ENCODE measurements at regions not wholly inside any gene's neighbourhood (a gene's known extent, or its start where the extent isn't known, plus 50 kb on each side); places are given as distances from the start of the nearest gene placed in this dataset.

GRCh38 chr4:156692016-156692415 lies 279.6 kb downstream of the PDGFC start:
- Histone ChIP-seq H3K36me3 (no peaks in the 10 kb centered on the region), H3K4me3 (no peak overlapping the region), H3K9ac (ENCODE audit: low read depth in 2 of 2, low read length in 2 of 2) (no peak overlapping the region), H3K9me3 (no peaks in the 10 kb centered on the region), H3K27me3 (no peaks in the 10 kb centered on the region), H3K4me1 (no peaks in the 10 kb centered on the region), H3K27ac (no peak overlapping the region)
- no peak for DNase-seq
- TF ChIP-seq, protein P1, sequence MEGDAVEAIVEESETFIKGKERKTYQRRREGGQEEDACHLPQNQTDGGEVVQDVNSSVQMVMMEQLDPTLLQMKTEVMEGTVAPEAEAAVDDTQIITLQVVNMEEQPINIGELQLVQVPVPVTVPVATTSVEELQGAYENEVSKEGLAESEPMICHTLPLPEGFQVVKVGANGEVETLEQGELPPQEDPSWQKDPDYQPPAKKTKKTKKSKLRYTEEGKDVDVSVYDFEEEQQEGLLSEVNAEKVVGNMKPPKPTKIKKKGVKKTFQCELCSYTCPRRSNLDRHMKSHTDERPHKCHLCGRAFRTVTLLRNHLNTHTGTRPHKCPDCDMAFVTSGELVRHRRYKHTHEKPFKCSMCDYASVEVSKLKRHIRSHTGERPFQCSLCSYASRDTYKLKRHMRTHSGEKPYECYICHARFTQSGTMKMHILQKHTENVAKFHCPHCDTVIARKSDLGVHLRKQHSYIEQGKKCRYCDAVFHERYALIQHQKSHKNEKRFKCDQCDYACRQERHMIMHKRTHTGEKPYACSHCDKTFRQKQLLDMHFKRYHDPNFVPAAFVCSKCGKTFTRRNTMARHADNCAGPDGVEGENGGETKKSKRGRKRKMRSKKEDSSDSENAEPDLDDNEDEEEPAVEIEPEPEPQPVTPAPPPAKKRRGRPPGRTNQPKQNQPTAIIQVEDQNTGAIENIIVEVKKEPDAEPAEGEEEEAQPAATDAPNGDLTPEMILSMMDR (IDR thresholded peaks at IDR 0.05), result no peak
- intact Hi-C loops (cut with DNase I), result no loop called here

DNA sequence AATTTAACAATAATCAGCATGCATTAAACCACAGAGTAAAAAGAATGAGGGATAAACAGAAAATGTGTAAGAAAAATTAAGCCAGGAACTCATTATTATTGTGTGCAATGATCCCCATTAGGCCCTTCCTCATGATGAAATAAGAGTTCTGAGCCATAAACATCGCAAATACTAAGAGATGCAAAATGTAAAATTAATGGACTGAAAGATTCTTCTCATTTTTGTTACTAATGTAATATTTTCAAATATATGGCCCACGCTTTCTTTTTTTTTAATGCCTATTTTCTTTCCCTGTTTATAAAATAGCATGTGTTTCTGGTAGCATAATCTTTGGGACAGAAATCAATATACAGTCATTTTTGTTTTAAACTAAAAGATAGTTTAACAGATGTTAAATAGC lies 281.0 kb downstream of the PDGFC start:
- Histone ChIP-seq H3K36me3 (no peaks in the 10 kb centered on the region), H3K27ac (no peak overlapping the region), H3K9me3 (no peaks in the 10 kb centered on the region), H3K4me1 (no peaks in the 10 kb centered on the region), H3K4me3 (no peak overlapping the region), H3K27me3 (no peaks in the 10 kb centered on the region), H3K9ac (ENCODE audit: low read depth in 2 of 2, low read length in 2 of 2) (no peak overlapping the region)
- TF ChIP-seq, protein P1 (IDR thresholded peaks at IDR 0.05), result no peak
- intact Hi-C loops (cut with DNase I), result no loop called here
- DNase-seq, result no peak

- DNase-seq, result no peak
- Histone ChIP-seq H3K4me1 (no peaks in the 10 kb centered on the region), H3K27ac (no peak overlapping the region), H3K36me3 (no peaks in the 10 kb centered on the region), H3K9me3 (no peaks in the 10 kb centered on the region), H3K9ac (ENCODE audit: low read depth in 2 of 2, low read length in 2 of 2) (no peak overlapping the region), H3K4me3 (no peak overlapping the region), H3K27me3 (no peaks in the 10 kb centered on the region)
- TF ChIP-seq, protein P1 (IDR thresholded peaks at IDR 0.05), result no peak
- intact Hi-C loops (cut with DNase I), result no loop called here
These were observed 285.5 kb downstream of the PDGFC start for GRCh38 chr4:156686120-156686519.

DNA sequence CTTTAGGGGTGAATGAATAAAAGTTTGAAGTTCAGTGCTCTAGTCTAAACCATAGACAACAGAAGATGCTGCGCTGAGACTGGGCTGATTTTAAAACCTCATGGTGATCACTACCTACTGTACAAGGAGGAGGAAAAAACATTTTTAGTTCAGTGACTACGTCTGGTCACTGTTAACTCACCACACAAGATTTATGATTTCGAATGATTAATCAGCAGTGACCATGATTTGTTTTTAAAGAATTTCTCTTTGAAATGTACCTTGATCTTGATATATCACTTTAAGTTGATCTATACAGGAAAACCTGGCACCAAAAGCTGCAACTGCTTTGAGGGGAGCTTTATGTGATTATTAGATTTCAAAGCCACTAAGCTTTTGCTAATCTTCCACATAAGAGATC lies 286.3 kb downstream of the PDGFC start:
- no peak for DNase-seq
- no peak overlapping the region for H3K27ac ChIP-seq
- no peak overlapping the region for H3K4me3 ChIP-seq
- no peaks in the 10 kb centered on the region for H3K36me3 ChIP-seq
- no peaks in the 10 kb centered on the region for H3K9me3 ChIP-seq
- TF ChIP-seq, protein P1 (IDR thresholded peaks at IDR 0.05), result no peak
- H3K4me1 ChIP-seq, result no peaks in the 10 kb centered on the region
- H3K27me3 ChIP-seq, result no peaks in the 10 kb centered on the region
- intact Hi-C loops (cut with DNase I), result no loop called here
- H3K9ac ChIP-seq (ENCODE audit: low read depth in 2 of 2, low read length in 2 of 2), result no peak overlapping the region

GRCh38 chr4:156677656-156678055 lies 293.9 kb downstream of the PDGFC start:
- TF ChIP-seq, protein P1 (IDR thresholded peaks at IDR 0.05), result no peak
- Histone ChIP-seq H3K27me3 (no peaks in the 10 kb centered on the region), H3K4me1 (no peaks in the 10 kb centered on the region), H3K36me3 (no peaks in the 10 kb centered on the region), H3K27ac (no peak overlapping the region), H3K9me3 (no peaks in the 10 kb centered on the region), H3K9ac (ENCODE audit: low read depth in 2 of 2, low read length in 2 of 2) (no peak overlapping the region), H3K4me3 (no peak overlapping the region)
- intact Hi-C loops (cut with DNase I), result loop anchor here (10.0 kb wide), 2 partner anchors 203 to 383 kb away; no protein-coding TSS in a partner anchor
- DNase-seq, result no peak

DNA sequence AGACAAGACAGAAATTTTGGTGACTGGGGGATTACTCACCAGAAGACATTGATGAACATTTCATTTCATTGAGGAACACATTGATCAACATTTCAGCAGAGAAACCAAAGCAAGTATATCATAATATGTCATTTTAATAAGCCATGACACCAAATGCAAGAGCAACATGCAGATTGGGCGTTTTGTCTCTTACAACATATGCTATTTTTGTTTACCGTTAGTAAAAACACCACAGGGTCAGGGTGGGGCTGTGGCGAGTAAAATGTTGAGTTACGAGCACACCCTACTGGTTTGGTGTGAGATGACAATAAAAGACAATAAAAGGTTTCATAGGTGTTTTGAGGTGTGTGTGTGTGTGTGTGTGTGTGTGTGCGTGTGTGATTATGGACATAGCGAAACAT lies 294.5 kb downstream of the PDGFC start:
- DNase-seq, result peak; percentile 28
- TF ChIP-seq, protein P1 (IDR thresholded peaks at IDR 0.05), result no peak

More for the DNA sequence above, 294.5 kb downstream of the PDGFC start:
- Histone ChIP-seq H3K9me3 (no peaks in the 10 kb centered on the region), H3K27ac (no peak overlapping the region), H3K36me3 (no peaks in the 10 kb centered on the region), H3K4me3 (no peak overlapping the region), H3K4me1 (no peaks in the 10 kb centered on the region), H3K9ac (ENCODE audit: low read depth in 2 of 2, low read length in 2 of 2) (no peak overlapping the region), H3K27me3 (no peaks in the 10 kb centered on the region)
- intact Hi-C loops (cut with DNase I), result loop anchor here (10.0 kb wide), 2 partner anchors 202 to 382 kb away; no protein-coding TSS in a partner anchor
